CD14-positive monocyte (primary cell): ENCODE measurements at regions not wholly inside any gene's neighbourhood (a gene's known extent, or its start where the extent isn't known, plus 50 kb on each side); places are given as distances from the start of the nearest gene placed in this dataset.

Source experiments
- DNase-seq, 3 donors: peaks; one replicate each; pipeline ENCODE4 v3.0.0-alpha.2; 2011 to 2022
- H2AFZ ChIP-seq: 2 replicates; pipeline ENCODE4 v1.6.0; 2012; ENCODE audit warnings: mild to moderate bottlenecking, low read depth, low read length, inconsistent platforms; ENCODE audit not compliant: insufficient read depth, poor library complexity, severe bottlenecking
- H3K27ac ChIP-seq, 2 donors: 1 replicate in 1 of 2; 2 replicates in 1 of 2; pipeline ENCODE4 v1.5.1; 2012 to 2013; ENCODE audit warnings: low read length in 2 of 2, control low read depth in 1 of 2, inconsistent platforms in 1 of 2, low read depth in 1 of 2, mild to moderate bottlenecking in 1 of 2
- H3K27me3 ChIP-seq, 2 donors: one replicate each; pipeline versions ENCODE4 v1.6.0 to v1.6.1; 2011 to 2013; ENCODE audit warnings: low read length in 2 of 2; ENCODE audit not compliant: control insufficient read depth in 2 of 2, insufficient read depth in 2 of 2
- H3K36me3 ChIP-seq, 2 donors: replicated peaks in 1 of 2; 1 replicate in 1 of 2; 2 replicates in 1 of 2; pipeline versions ENCODE4 v1.5.1 to v1.6.1; 2012 to 2013; ENCODE audit warnings: low read length in 2 of 2, control low read depth in 1 of 2, inconsistent platforms in 1 of 2, mild to moderate bottlenecking in 1 of 2; ENCODE audit not compliant: insufficient read depth in 2 of 2, control insufficient read depth in 1 of 2
- H3K4me1 ChIP-seq, 2 donors: 1 replicate in 1 of 2; 2 replicates in 1 of 2; pipeline versions ENCODE4 v1.5.1 to v1.6.1; 2012 to 2013; ENCODE audit warnings: low read length in 2 of 2, control low read depth in 1 of 2, inconsistent platforms in 1 of 2, mild to moderate bottlenecking in 1 of 2, moderate library complexity in 1 of 2; ENCODE audit not compliant: insufficient read depth in 2 of 2, control insufficient read depth in 1 of 2
- H3K4me2 ChIP-seq: replicated peaks from 2 replicates; pipeline ENCODE3; 2012; ENCODE audit warnings: low read length, moderate library complexity, mild to moderate bottlenecking; ENCODE audit not compliant: poor library complexity, severe bottlenecking; ENCODE audit errors: extremely low read depth
- H3K4me3 ChIP-seq, 3 experiments: fragments of 200-600 bp in 1 of 3; sonication (generic) in 1 of 3; replicated peaks in 1 of 3; 1 replicate in 2 of 3; 2 replicates in 1 of 3; pipeline ENCODE4 v1.5.1; 2011 to 2013; ENCODE audit warnings: low read length in 3 of 3, mild to moderate bottlenecking in 3 of 3, control low read depth in 2 of 3, low read depth in 2 of 3, inconsistent platforms in 1 of 3, moderate library complexity in 1 of 3
- H3K79me2 ChIP-seq: 2 replicates; pipeline ENCODE4 v1.6.0; 2012; ENCODE audit warnings: mild to moderate bottlenecking, control low read depth, inconsistent platforms, low read length, moderate library complexity; ENCODE audit not compliant: insufficient read depth
- H3K9ac ChIP-seq: 2 replicates; pipeline ENCODE4 v1.6.0; 2017; ENCODE audit warnings: low read length, mild to moderate bottlenecking; ENCODE audit not compliant: insufficient read depth, poor library complexity, severe bottlenecking
- H3K9me3 ChIP-seq, 2 donors: replicated peaks in 1 of 2; 1 replicate in 1 of 2; 2 replicates in 1 of 2; pipeline versions ENCODE4 v1.5.1 to v1.6.1; 2012 to 2013; ENCODE audit warnings: low read length in 2 of 2, control low read depth in 1 of 2; ENCODE audit not compliant: control insufficient read depth in 1 of 2, insufficient read depth in 1 of 2
- H4K20me1 ChIP-seq: 2 replicates; pipeline ENCODE4 v1.6.0; 2012; ENCODE audit warnings: mild to moderate bottlenecking, low read length, control low read depth, moderate library complexity; ENCODE audit not compliant: insufficient read depth
- H3K27ac Mint-ChIP-seq, 7 donors: one replicate each; pipeline ENCODE4 v1.8.0; 2020; ENCODE audit warnings: mild to moderate bottlenecking in 7 of 7, mixed read lengths in 7 of 7, moderate library complexity in 6 of 7, inconsistent platforms in 2 of 7
- H3K27me3 Mint-ChIP-seq, 3 donors: one replicate each; pipeline ENCODE4 v1.8.0; 2021 to 2022; ENCODE audit warnings: low read depth in 3 of 3, mild to moderate bottlenecking in 3 of 3, mixed read lengths in 3 of 3, moderate library complexity in 3 of 3, inconsistent platforms in 1 of 3
- H3K36me3 Mint-ChIP-seq, 2 donors: one replicate each; pipeline ENCODE4 v1.8.0; 2020; ENCODE audit warnings: mixed read lengths in 2 of 2, inconsistent platforms in 1 of 2, mild to moderate bottlenecking in 1 of 2
- H3K4me1 Mint-ChIP-seq: one replicate; pipeline ENCODE4 v1.8.0; 2020; ENCODE audit warnings: mild to moderate bottlenecking, mixed read lengths
- H3K4me3 Mint-ChIP-seq, 2 donors: one replicate each; pipeline ENCODE4 v1.8.0; 2020; ENCODE audit warnings: mild to moderate bottlenecking in 2 of 2, mixed read lengths in 2 of 2, moderate library complexity in 1 of 2
- H3K9me3 Mint-ChIP-seq, 7 donors: one replicate each; pipeline ENCODE4 v1.8.0; 2020 to 2022; ENCODE audit warnings: mixed read lengths in 7 of 7, mild to moderate bottlenecking in 6 of 7, moderate library complexity in 6 of 7, inconsistent platforms in 2 of 7
- WGBS: methylation state at CpG from one replicate; pipeline ENCODE4 v1.1.5; 2013; ENCODE audit warnings: missing lambda C conversion rate; ENCODE audit not compliant: insufficient coverage; 5-methylcytosine and 5-hydroxymethylcytosine counted together
- intact Hi-C, 2 donors: fragments of 100-400 bp; cut with micrococcal nuclease; formaldehyde crosslinking; loops; one replicate each; pipeline versions ENCODE4 v1.15.0 to v1.15.1; 2023
- TF ChIP-seq, protein P1 (sequence below): fragments of 200-600 bp; IDR thresholded peaks from one replicate; pipeline ENCODE4 v1.8.0; 2022; ENCODE audit warnings: antibody characterized with exemption, mild to moderate bottlenecking

DNA sequence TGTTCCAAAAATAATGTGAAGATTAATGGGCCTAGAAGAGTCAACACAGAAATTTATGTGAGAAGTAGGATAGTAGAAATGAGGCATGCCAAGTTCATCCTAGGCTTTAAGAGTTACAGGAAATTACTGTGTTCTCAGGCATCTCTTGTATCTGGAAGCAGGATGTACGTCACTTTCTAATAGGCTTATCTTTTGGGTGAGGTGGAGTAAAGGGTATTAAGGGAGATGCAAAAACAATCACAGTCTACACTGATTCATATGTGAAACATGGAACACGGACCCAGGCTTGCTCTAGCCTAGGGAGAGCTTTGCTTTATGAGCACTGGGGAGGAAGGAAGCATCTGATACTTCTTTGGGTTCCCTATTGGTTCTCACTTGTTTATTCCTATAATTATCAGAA is 84.5 kb upstream of the RGS4 start:
- Histone ChIP-seq H4K20me1 (no peaks in the 10 kb centered on the region), H3K36me3 (no peaks in the 10 kb centered on the region), H3K27me3 (no peaks in the 10 kb centered on the region), H3K27ac (no peak overlapping the region), H3K4me2 (no peak overlapping the region), H2AFZ (no peak overlapping the region), H3K4me3 (no peak overlapping the region), H3K79me2 (no peaks in the 10 kb centered on the region), H3K9ac (no peak overlapping the region), H3K4me1 (no peaks in the 10 kb centered on the region), H3K9me3 (no peaks in the 10 kb centered on the region)
- H3K4me1 Mint-ChIP-seq = no peaks in the 10 kb centered on the region
- peaks cover 0 to 11% (median 2%) of the 10 kb centered on the region in 3 donors for H3K27me3 Mint-ChIP-seq
- H3K9me3 Mint-ChIP-seq = peaks cover 0 to 2% (median 0%) of the 10 kb centered on the region in 7 donors
- WGBS = no CpG with 5 or more reads among the region's 2 CpGs
- no peak for DNase-seq
- intact Hi-C loops = no loop called here
- TF ChIP-seq, protein P1, sequence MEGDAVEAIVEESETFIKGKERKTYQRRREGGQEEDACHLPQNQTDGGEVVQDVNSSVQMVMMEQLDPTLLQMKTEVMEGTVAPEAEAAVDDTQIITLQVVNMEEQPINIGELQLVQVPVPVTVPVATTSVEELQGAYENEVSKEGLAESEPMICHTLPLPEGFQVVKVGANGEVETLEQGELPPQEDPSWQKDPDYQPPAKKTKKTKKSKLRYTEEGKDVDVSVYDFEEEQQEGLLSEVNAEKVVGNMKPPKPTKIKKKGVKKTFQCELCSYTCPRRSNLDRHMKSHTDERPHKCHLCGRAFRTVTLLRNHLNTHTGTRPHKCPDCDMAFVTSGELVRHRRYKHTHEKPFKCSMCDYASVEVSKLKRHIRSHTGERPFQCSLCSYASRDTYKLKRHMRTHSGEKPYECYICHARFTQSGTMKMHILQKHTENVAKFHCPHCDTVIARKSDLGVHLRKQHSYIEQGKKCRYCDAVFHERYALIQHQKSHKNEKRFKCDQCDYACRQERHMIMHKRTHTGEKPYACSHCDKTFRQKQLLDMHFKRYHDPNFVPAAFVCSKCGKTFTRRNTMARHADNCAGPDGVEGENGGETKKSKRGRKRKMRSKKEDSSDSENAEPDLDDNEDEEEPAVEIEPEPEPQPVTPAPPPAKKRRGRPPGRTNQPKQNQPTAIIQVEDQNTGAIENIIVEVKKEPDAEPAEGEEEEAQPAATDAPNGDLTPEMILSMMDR = no peak
- H3K27ac Mint-ChIP-seq = no peak overlapping the region
- H3K4me3 Mint-ChIP-seq = no peak overlapping the region
- H3K36me3 Mint-ChIP-seq = no peaks in the 10 kb centered on the region

DNA sequence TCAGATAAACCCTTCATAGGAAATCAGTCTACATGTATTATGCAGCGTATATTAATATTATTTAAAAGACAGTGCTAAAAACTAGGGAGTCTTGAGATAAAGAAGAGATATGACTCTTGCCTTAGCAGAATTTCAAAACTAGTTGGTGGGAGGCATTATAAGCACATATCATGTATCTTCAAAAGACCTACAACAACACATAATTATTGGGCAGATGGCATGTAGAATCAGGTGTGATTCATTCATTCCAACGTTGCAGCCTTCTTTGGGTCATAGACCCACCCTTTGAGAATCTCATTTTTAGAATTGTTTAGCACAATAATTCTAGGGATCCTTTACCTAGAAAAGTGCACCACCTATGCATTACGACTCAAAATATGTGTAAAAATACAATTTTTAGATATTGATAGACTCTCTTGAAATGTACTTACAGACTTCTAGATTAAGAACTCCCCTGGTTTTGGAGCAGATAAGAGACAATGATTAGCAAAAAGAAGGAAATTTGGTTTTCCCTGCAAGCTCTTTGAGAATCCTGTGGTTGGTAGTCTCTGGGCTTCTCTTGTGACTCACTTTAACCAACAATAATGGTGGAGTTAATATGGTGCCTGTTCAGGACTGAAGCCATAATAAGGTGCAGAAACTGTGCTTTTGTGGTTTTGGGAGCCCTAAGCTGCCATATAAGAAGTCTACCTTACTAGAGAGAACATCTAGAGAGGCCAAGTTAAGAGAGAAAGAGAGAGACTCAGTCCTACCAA is 85.3 kb upstream of the RGS4 start:
- H3K27ac Mint-ChIP-seq = no peak overlapping the region
- no peaks in the 10 kb centered on the region for H3K4me1 Mint-ChIP-seq
- peaks cover 0 to 2% (median 0%) of the 10 kb centered on the region in 7 donors for H3K9me3 Mint-ChIP-seq
- peaks cover 0 to 7% (median 5%) of the 10 kb centered on the region in 3 donors for H3K27me3 Mint-ChIP-seq
- H4K20me1 ChIP-seq = no peaks in the 10 kb centered on the region
- H3K9me3 ChIP-seq = no peaks in the 10 kb centered on the region
- TF ChIP-seq, protein P1 = no peak
- H3K79me2 ChIP-seq = no peaks in the 10 kb centered on the region
- no CpG with 5 or more reads among the region's 3 CpGs for WGBS
- no peak overlapping the region for H3K27ac ChIP-seq
- H3K27me3 ChIP-seq = no peaks in the 10 kb centered on the region
- H2AFZ ChIP-seq = no peak overlapping the region
- no peaks in the 10 kb centered on the region for H3K36me3 ChIP-seq
- DNase-seq = no peak
- intact Hi-C loops = no loop called here
- H3K9ac ChIP-seq = no peak overlapping the region
- no peak overlapping the region for H3K4me3 Mint-ChIP-seq
- H3K4me2 ChIP-seq = no peak overlapping the region
- H3K4me3 ChIP-seq = no peak overlapping the region
- no peaks in the 10 kb centered on the region for H3K36me3 Mint-ChIP-seq
- H3K4me1 ChIP-seq = no peaks in the 10 kb centered on the region
